GM18951 (cell line): ENCODE measurements at regions not wholly inside any gene's neighbourhood (a gene's known extent, or its start where the extent isn't known, plus 50 kb on each side); places are given as distances from the start of the nearest gene placed in this dataset.
"Not testable (repeated sequence)": the region's sequence is repeated elsewhere in the genome, so short reads cannot be mapped to it uniquely, and the experiment has no call there.

Experiments
- POLR2A ChIP-seq: IDR thresholded peaks from 4 replicates; pipeline ENCODE4 v1.6.1; 2011; ENCODE audit warnings: mild to moderate bottlenecking; ENCODE audit not compliant: insufficient read length, insufficient read depth; ENCODE audit errors: extremely low read depth
- in situ Hi-C: fragments of 300-500 bp; cut with MboI; formaldehyde crosslinking; loops from one replicate; pipeline ENCODE4 v1.12.0; 2022; ENCODE audit warnings: low sequenced_read_pairs, mixed read lengths, inconsistent platforms; ENCODE audit not compliant: unreplicated experiment

DNA sequence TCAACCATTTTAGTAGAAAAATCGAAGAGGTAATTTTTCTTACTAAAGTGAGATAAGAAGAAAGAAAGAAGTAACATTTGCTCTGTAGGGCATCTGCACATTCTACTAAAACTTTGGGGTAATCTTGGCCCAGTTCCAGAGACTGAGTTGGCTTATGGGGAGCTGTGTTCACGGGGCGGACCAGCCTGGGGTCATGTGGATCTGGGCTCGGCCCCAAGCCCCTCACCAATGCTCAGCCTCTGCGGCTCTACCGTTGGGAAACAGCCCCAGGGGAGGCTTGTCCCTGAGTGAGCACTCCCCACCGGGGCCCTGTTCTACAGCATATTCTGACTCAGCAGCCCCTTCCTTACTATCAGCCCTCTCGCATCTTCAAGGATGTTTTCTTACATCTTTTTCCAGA, 132.3 kb downstream of the RTP5 start:
- in situ Hi-C loops, result no loop called here
- TF ChIP-seq POLR2A, result no peak

DNA sequence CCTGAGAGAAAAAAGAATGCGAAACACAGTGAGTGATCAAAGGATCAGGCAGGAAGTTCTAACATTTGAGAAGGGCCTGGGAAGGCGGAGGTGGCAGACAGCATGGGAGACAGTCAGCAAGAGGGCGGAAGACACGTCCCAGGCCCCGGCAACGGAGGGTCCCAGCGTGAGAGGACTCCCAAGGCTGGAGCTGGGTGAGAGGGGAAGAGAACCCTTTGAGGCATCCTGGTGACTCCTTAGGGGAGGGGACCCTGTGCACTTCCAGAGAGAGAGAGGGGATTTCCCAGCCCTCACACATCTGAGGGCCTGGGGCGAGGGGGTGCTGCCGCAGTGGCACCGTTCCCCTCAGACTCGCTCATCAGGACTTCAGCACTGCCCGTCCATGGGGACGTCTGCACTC, 133.4 kb downstream of the RTP5 start:
- TF ChIP-seq POLR2A, result no peak
- in situ Hi-C loops, result no loop called here

DNA sequence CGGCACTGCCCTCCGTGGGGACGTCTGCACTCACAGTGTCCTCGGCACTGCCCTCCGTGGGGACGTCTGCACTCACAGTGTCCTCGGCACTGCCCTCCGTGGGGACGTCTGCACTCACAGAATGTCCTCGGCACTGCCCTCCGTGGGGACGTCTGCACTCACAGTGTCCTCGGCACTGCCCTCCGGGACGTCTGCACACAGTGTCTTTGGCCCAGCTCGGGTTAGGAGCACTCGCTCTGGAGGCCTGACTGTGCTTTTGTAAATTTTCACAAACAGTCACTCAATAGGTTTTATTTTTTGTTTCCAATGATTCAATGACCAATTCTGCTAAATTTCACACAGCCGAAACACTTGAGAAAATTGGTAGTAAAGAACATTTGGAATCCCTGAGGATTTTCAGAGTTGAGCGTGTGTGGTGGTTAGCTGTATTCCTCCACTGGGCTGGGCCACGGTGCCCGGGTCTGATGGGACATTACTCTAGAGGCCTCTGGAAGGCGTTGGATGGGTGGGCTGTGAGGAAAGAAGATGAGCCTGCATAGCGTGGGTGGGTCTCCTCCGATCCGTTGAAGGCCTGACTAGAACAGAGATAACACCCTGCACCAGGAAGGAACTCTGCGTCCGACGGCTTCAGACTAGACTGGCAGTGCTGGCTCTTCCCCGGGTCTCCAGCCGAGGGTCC, 134.8 kb downstream of the RTP5 start:
- no peak for TF ChIP-seq POLR2A
- in situ Hi-C loops, result no loop called here

DNA sequence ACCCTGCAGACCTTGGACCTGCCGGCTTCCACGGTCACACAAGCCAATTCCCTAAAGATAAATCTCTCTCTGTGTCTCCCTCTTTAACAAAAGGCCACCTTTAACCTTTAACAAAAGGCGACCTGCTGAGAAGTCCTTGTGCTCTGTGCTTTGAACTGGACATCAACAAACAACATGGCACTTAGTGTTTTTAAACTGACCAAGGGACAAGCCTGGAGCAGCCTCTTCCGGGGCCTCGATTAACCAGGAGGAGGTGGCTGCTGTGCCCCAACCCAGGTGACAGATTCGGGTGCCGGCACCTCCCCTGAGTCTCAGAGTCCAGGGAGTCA, 135.3 kb downstream of the RTP5 start:
- in situ Hi-C loops, result no loop called here
- no peak for TF ChIP-seq POLR2A

DNA sequence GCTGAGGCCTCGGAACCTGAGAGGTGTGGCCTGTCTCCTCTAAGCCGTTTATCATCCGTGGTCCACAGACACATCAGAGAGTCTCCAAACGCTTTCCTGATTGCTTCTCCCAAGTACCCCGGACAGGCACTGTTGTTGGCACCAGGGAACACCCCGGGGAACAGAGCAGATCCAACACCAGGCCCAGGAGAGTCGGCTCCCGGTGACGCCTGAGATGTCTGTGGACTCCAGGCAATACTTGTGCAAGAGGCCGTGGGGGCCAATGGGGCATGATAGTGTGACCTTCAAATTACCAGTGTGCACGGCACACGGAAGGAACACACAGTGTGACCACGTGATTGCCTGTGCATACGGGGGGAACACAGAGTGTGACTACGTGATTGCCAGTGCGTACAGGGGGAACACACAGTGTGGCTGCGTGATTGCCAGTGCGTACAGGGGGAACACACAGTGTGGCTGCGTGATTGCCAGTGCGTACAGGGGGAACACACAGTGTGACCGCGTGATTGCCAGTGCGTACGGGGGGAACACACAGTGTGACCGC, 136.6 kb downstream of the RTP5 start:
- in situ Hi-C loops, result not testable (repeated sequence)

DNA sequence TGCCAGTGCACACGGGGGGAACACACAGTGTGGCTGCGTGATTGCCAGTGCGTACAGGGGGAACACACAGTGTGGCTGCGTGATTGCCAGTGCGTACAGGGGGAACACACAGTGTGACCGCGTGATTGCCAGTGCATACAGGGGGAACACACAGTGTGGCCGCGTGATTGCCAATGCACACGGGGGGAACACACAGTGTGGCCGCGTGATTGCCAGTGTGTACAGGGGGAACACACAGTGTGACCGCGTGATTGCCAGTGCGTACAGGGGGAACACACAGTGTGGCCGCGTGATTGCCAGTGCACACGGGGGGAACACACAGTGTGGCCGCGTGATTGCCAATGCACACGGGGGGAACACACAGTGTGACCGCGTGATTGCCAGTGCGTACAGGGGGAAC, 139.4 kb downstream of the RTP5 start:
- in situ Hi-C loops, result not testable (repeated sequence)

DNA sequence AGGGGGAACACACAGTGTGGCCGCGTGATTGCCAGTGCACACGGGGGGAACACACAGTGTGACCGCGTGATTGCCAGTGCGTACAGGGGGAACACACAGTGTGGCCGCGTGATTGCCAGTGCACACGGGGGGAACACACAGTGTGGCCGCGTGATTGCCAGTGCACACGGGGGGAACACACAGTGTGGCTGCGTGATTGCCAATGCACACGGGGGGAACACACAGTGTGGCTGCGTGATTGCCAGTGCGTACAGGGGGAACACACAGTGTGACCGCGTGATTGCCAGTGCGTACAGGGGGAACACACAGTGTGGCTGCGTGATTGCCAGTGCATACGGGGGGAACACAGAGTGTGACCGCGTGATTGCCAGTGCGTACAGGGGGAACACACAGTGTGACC, 140.3 kb downstream of the RTP5 start:
- in situ Hi-C loops, result not testable (repeated sequence)

DNA sequence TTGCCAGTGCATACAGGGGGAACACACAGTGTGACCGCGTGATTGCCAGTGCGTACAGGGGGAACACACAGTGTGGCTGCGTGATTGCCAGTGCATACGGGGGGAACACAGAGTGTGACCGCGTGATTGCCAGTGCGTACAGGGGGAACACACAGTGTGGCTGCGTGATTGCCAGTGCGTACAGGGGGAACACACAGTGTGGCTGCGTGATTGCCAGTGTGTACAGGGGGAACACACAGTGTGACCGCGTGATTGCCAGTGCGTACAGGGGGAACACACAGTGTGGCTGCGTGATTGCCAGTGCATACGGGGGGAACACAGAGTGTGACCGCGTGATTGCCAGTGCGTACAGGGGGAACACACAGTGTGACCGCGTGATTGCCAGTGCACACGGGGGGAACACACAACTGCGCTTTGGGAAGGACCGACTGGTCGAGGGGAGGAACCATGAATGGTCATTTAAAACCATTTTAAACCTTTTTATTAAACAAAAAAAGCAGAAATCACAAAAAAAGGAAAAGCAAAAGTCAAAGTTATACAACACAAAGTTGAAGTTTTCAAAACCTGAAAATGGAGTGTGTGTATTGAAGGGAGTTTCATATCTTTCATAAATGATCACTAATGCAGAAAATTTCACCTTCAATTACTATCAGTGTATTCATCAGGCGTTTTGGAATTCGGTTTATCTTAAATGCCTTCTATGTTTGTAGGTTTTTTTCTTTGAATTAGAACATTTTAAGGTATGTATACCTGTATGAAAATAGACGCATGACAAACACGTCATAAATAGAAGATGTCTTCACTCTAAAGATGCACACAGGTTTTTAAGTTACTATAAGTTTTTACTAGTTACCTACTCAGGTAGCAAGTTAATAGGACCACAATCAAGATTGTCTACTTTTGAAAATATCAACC, 141.0 kb downstream of the RTP5 start:
- in situ Hi-C loops, result not testable (repeated sequence)

DNA sequence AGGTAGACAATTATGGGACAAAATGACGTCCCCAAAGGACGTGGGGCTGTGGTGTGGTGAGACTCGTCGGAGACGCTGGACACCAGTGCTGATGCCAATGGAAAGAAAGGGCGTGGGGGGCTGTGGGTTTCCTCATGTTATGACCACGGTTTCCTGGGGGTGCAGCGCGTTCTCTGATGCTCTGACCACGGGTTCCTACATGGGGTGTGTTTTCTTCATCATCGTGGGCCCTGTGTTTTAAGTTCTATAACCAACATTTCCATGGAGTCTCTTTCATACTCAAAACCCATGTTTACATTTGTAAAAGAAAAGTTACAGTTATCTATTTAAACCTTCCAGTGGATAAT, 141.6 kb downstream of the RTP5 start:
- TF ChIP-seq POLR2A, result no peak
- in situ Hi-C loops, result no loop called here

DNA sequence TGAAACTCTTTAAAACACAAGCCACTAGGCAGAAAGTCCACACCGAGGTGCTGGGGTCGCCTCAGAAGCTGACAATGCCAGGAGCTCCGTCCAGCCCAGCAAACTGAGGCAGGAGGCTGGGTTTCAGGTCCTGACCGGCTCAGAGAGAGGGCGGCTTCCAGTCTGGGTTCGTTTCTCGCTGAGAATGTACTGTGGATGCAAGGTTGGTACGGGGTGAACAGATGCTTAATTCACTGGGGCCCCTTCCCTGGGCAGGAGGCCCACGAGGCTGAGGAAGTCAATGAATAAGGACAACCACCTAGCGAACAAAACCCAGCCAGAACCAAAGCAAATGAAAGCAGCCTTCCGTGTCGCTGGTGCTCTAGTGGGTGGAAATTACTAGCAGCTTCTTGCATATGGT, 142.0 kb downstream of the RTP5 start:
- in situ Hi-C loops, result no loop called here
- TF ChIP-seq POLR2A, result no peak

DNA sequence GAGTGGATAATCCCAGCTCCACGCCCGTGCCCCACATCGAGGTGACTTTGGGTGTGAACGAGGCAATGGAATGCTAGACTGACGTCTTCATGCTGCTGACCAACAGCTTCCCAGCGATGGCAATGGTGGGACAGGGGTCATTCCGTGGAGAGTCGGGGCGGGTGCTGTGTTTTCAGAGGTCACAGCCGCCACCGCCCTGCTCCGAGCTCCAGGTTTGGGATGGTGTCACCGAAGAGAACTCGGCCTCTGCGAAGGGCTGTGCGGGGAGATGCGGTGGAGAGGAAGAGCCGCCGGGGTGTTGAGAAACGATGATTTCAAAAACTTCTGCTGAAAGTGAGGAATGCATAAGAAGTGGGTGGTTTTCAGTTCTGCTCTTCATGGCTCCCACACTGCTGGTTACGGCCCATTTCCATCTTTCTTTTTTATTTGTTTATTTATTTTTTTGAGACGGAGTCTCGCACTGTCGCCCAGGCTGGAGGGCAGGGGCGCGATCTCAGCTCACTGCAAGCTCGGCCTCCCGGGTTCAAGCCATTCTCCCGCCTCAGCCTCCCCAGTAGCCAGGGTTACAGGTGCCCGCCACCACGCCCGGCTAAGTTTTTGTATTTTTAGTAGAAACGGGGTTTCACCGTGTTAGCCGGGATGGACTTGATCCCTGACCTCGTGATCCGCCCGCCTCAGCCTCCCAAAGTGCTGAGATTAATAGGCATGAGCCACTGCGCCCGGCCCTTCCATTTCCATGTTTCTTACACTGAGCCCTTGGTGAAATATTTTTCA, 142.6 kb downstream of the RTP5 start:
- no peak for TF ChIP-seq POLR2A
- in situ Hi-C loops, result no loop called here

DNA sequence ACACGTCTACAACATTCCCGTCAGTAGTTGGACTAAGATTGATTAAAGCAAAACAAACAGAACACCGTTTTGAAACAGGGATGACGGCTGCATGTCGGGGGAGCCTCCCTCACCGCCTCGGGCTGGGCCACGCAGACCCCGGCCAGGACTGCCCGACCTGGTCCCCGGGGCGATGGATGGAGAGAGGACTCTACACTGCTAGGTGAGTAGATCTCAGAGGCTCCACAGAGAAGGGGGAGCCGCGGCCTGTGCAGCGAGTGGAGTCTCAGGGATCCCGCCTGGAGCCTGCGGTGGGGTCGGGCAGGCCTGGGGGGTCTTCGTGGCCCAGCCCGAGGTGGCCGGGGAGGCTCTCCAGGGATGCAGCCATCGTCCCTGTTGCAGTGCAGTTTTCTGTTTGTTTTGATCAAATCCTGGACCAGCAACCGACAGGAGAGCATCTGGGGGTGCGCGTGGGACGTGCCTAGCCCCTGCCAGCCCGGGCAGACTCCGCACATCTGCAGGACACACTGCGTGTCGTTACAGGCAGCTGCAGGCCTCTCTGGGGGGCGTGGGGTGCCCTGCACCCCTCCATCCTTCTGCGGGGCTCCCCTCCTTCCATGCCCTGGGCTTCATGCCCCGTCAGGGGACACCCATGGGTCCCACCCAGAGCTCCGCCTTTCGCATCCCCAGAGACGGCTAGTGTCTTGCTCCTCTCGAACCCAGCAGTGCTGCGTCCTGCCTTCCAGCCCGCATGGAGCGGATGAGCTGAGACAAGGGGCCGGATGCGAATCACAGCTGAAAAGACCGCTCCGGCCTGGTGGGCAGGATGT, 143.6 kb downstream of the RTP5 start:
- in situ Hi-C loops, result no loop called here
- no peak for TF ChIP-seq POLR2A

DNA sequence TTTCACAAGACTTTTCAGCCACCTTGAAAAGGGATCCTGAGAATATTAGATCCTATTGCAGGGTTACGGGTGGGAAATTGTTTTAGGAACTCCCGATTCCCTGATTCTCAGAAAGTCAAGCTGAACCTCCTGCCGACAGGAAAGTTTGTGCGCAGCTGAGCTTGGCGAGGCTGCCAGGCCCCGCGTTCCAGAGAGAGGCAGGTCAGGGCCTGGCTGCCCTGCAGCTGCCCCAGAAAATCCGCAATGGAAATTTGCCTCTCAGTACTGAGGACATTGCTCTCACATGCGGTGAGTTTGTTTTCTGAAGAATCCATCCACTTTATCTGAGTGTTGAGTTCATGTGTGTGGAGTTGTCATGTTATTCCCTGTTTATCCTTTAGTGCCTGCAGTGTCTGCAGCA, 144.2 kb downstream of the RTP5 start:
- in situ Hi-C loops, result no loop called here
- TF ChIP-seq POLR2A, result no peak
